ENCODE measurements at regions not wholly inside any gene's neighbourhood (a gene's known extent, or its start where the extent isn't known, plus 50 kb on each side); places are given as distances from the start of the nearest gene placed in this dataset.

DNA sequence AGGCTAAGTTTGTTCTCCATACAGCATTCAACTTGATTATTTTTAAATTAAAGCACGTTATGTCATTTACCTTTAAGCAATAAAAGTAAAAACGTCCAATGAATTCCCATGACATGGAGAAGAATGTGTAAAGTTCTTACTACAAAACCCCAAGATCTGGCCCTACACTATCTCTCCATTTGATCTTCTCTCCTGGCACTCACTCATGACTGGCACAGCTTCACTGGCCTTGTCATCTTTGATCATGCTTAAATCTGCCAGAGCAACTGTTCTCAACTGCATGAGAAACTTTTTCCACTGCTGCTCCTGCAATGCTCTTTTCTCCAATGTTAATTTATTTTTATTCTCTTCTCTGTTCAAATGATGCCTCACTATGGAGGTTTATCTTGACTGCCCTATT is 1109.0 kb upstream of the IGFBP7 start:
- TF ChIP-seq POLR2A (IDR thresholded peaks at IDR 0.05; ENCODE audit: low read length) (no peak), GATA1 (IDR thresholded peaks at IDR 0.05; ENCODE audit: low read depth, low read length) (no peak)
